H1 (cell line): ENCODE measurements at regions not wholly inside any gene's neighbourhood (a gene's known extent, or its start where the extent isn't known, plus 50 kb on each side); places are given as distances from the start of the nearest gene placed in this dataset.

Experiments
- CTCF ChIA-PET: fragments of 300-600 bp; sonication (Branson Sonifier 250); formaldehyde crosslinking; loops from one replicate; lab custom pipeline; 2021; ENCODE audit not compliant: partially characterized antibody; lab: Charles Lee
- POLR2A ChIA-PET: fragments of 300-600 bp; sonication (Branson Sonifier 250); formaldehyde crosslinking; loops from one replicate; lab custom pipeline; 2021; ENCODE audit warnings: inconsistent platforms; ENCODE audit not compliant: partially characterized antibody; lab: Charles Lee
- DNase-seq, 2 experiments: peaks; one replicate each; pipeline versions ENCODE4 v3.0.0 to v3.0.0-alpha.2; 2010 to 2022; ENCODE audit warnings: low spot score in 2 of 2, low read depth in 1 of 2, mixed read lengths in 1 of 2
- FAIRE-seq: peaks from 2 replicates; lab custom pipeline; 2011; peaks lifted over from hg19 to GRCh38; lab: Jason Lieb, UNC
- H2AFZ ChIP-seq: 2 replicates; pipeline ENCODE4 v1.8.1; 2012; ENCODE audit warnings: low read length, inconsistent platforms
- H2AK5ac ChIP-seq: 2 replicates; pipeline ENCODE4 v1.6.1; 2013; ENCODE audit warnings: low read depth, low read length
- H2BK120ac ChIP-seq: replicated peaks from 2 replicates; pipeline ENCODE3; 2013; ENCODE audit warnings: low read depth, low read length, inconsistent platforms
- H2BK12ac ChIP-seq: 2 replicates; pipeline ENCODE4 v1.6.1; 2013; ENCODE audit warnings: low read depth, low read length
- H2BK15ac ChIP-seq: 2 replicates; pipeline ENCODE4 v1.6.1; 2013; ENCODE audit warnings: low read length
- H2BK20ac ChIP-seq: 2 replicates; pipeline ENCODE4 v1.6.1; 2013; ENCODE audit warnings: low read length
- H2BK5ac ChIP-seq: 2 replicates; pipeline ENCODE4 v1.6.1; 2013; ENCODE audit warnings: low read depth, low read length
- H3K14ac ChIP-seq: 2 replicates; pipeline ENCODE4 v1.6.1; 2013; ENCODE audit warnings: inconsistent platforms; ENCODE audit not compliant: insufficient read length
- H3K18ac ChIP-seq: 2 replicates; pipeline ENCODE4 v1.6.1; 2013; ENCODE audit warnings: low read length; ENCODE audit errors: extremely low read depth
- H3K23ac ChIP-seq: 2 replicates; pipeline ENCODE4 v1.6.1; 2013; ENCODE audit warnings: inconsistent platforms; ENCODE audit not compliant: insufficient read length
- H3K23me2 ChIP-seq: 2 replicates; pipeline ENCODE4 v1.6.1; 2013; ENCODE audit warnings: low read depth, low read length
- H3K27ac ChIP-seq: 2 replicates; pipeline ENCODE4 v1.6.1; 2011; ENCODE audit warnings: low read depth, low read length, inconsistent platforms
- H3K27me3 ChIP-seq, 4 experiments: replicated peaks in 1 of 4; 1 replicate in 1 of 4; 2 replicates in 3 of 4; pipeline versions ENCODE4 v1.6.1 to v1.8.1; 2011 to 2013; ENCODE audit warnings: low read length in 3 of 4, mild to moderate bottlenecking in 3 of 4, inconsistent platforms in 2 of 4, mixed read lengths in 2 of 4, moderate library complexity in 1 of 4; ENCODE audit not compliant: control insufficient read depth in 3 of 4, insufficient read depth in 3 of 4; ENCODE audit errors: extremely low read depth in 1 of 4
- H3K36me3 ChIP-seq, 4 experiments: 2 replicates each; pipeline versions ENCODE4 v1.6.1 to v1.8.1; 2011 to 2013; ENCODE audit warnings: mild to moderate bottlenecking in 4 of 4, low read length in 3 of 4, moderate library complexity in 2 of 4, control low read depth in 1 of 4, inconsistent platforms in 1 of 4; ENCODE audit not compliant: insufficient read depth in 4 of 4, control insufficient read depth in 2 of 4
- H3K4ac ChIP-seq: replicated peaks from 2 replicates; pipeline ENCODE3; 2013; ENCODE audit warnings: low read length, low read depth, mixed read lengths, inconsistent platforms; ENCODE audit not compliant: insufficient read length
- H3K4me1 ChIP-seq, 4 experiments: replicated peaks in 1 of 4; 1 replicate in 1 of 4; 2 replicates in 3 of 4; pipeline versions ENCODE4 v1.6.1 to v1.8.1; 2011 to 2013; ENCODE audit warnings: low read length in 3 of 4, inconsistent platforms in 2 of 4, mixed read lengths in 1 of 4; ENCODE audit not compliant: insufficient read depth in 4 of 4, control insufficient read depth in 3 of 4
- H3K4me2 ChIP-seq, 2 experiments: 2 replicates each; pipeline versions ENCODE4 v1.6.1 to v1.8.1; 2011 to 2013; ENCODE audit warnings: low read depth in 2 of 2, low read length in 2 of 2, control low read depth in 1 of 2, inconsistent platforms in 1 of 2, mild to moderate bottlenecking in 1 of 2; ENCODE audit not compliant: insufficient read depth in 1 of 2
- H3K4me3 ChIP-seq, 4 experiments: fragments of 200-600, 300-600 bp in 1 of 4; sonication (generic), shearing (Covaris generic), sonication (Bioruptor Twin) in 1 of 4; 2 replicates each; pipeline versions ENCODE4 v1.5.1 to v1.8.1; 2011 to 2016; ENCODE audit warnings: low read length in 4 of 4, low read depth in 3 of 4, control low read depth in 2 of 4, inconsistent platforms in 2 of 4, mild to moderate bottlenecking in 2 of 4, mixed read lengths in 1 of 4, moderate library complexity in 1 of 4; ENCODE audit not compliant: insufficient read depth in 2 of 4; ENCODE audit errors: extremely low read depth in 1 of 4
- H3K56ac ChIP-seq: replicated peaks from 2 replicates; pipeline ENCODE3; 2013; ENCODE audit warnings: low read depth, mild to moderate bottlenecking, mixed read lengths, low read length, inconsistent platforms; ENCODE audit not compliant: insufficient read length
- H3K79me1 ChIP-seq: 2 replicates; pipeline ENCODE4 v1.6.1; 2013; ENCODE audit warnings: low read depth, low read length, control low read depth
- H3K79me2 ChIP-seq, 2 experiments: 2 replicates each; pipeline versions ENCODE4 v1.6.1 to v1.8.1; 2012 to 2013; ENCODE audit warnings: low read length in 2 of 2, mild to moderate bottlenecking in 2 of 2, inconsistent platforms in 1 of 2; ENCODE audit not compliant: insufficient read depth in 2 of 2, control insufficient read depth in 1 of 2
- H3K9ac ChIP-seq, 4 experiments: replicated peaks in 1 of 4; 1 replicate in 1 of 4; 2 replicates in 3 of 4; pipeline versions ENCODE4 v1.6.1 to v1.8.1; 2011 to 2013; ENCODE audit warnings: low read depth in 3 of 4, low read length in 3 of 4, control low read depth in 2 of 4, mild to moderate bottlenecking in 2 of 4, moderate library complexity in 2 of 4, inconsistent platforms in 1 of 4; ENCODE audit errors: extremely low read depth in 1 of 4
- H3K9me3 ChIP-seq, 2 experiments: 2 replicates each; pipeline versions ENCODE4 v1.6.1 to v1.8.1; 2012 to 2013; ENCODE audit warnings: mild to moderate bottlenecking in 2 of 2, moderate library complexity in 2 of 2, control low read depth in 1 of 2, inconsistent platforms in 1 of 2, low read depth in 1 of 2, low read length in 1 of 2, mixed read lengths in 1 of 2; ENCODE audit not compliant: insufficient read depth in 2 of 2
- H4K20me1 ChIP-seq, 2 experiments: replicated peaks in 1 of 2; 2 replicates each; pipeline versions ENCODE3 to v1.8.1; 2011 to 2013; ENCODE audit warnings: inconsistent platforms in 2 of 2, low read length in 2 of 2, mild to moderate bottlenecking in 1 of 2; ENCODE audit not compliant: insufficient read depth in 2 of 2, control insufficient read depth in 1 of 2
- H4K5ac ChIP-seq: 2 replicates; pipeline ENCODE4 v1.6.1; 2013; ENCODE audit warnings: low read length, low read depth, mixed read lengths, inconsistent platforms; ENCODE audit not compliant: insufficient read length
- H4K8ac ChIP-seq: 2 replicates; pipeline ENCODE4 v1.8.0; 2013; ENCODE audit warnings: mild to moderate bottlenecking, moderate library complexity, low read length, inconsistent platforms; ENCODE audit not compliant: insufficient read depth; ENCODE audit errors: extremely low read depth
- H4K91ac ChIP-seq: replicated peaks from 2 replicates; pipeline ENCODE3; 2013; ENCODE audit warnings: low read length, mixed read lengths, inconsistent platforms; ENCODE audit not compliant: insufficient read length
- CEBPB ChIP-seq: IDR thresholded peaks from 2 replicates; pipeline ENCODE4 v1.6.1; 2012; ENCODE audit warnings: low read depth, low read length
- CREB1 ChIP-seq: IDR thresholded peaks from 2 replicates; pipeline ENCODE4 v1.6.1; 2012; ENCODE audit warnings: inconsistent platforms
- E2F6 ChIP-seq: IDR thresholded peaks from 2 replicates; pipeline ENCODE4 v1.6.1; 2012; ENCODE audit warnings: inconsistent platforms
- EZH2 ChIP-seq: fragments of 200-600 bp; sonication (generic); IDR thresholded peaks from 2 replicates; pipeline ENCODE4 v1.7.1; 2012; ENCODE audit warnings: low read depth, mild to moderate bottlenecking, moderate library complexity, low read length, inconsistent platforms; ENCODE audit not compliant: severe bottlenecking
- GTF2F1 ChIP-seq: IDR thresholded peaks from 2 replicates; pipeline ENCODE4 v1.6.1; 2012; ENCODE audit warnings: low read depth, low read length, improper control_type of control experiment, borderline replicate concordance
- KDM1A ChIP-seq: fragments of 200-600, 300-600 bp; sonication (generic); IDR thresholded peaks from 2 replicates; pipeline ENCODE4 v1.7.1; 2016; ENCODE audit warnings: mild to moderate bottlenecking, low read length, borderline replicate concordance
- KDM5A ChIP-seq: fragments of 200-600 bp; IDR thresholded peaks from 2 replicates; pipeline ENCODE4 v1.7.1; 2012; ENCODE audit warnings: mild to moderate bottlenecking, low read length, inconsistent platforms, mixed read lengths
- NANOG ChIP-seq: IDR thresholded peaks from 2 replicates; pipeline ENCODE4 v1.6.1; 2011; ENCODE audit warnings: low read length, low read depth, mild to moderate bottlenecking, inconsistent platforms; ENCODE audit not compliant: insufficient read depth, poor library complexity, severe bottlenecking
- POLR2AphosphoS5 ChIP-seq: IDR thresholded peaks from 2 replicates; pipeline ENCODE4 v1.6.1; 2011; ENCODE audit warnings: low read depth, low read length
- RXRA ChIP-seq: IDR thresholded peaks from 2 replicates; pipeline ENCODE4 v1.6.1; 2011; ENCODE audit warnings: low read depth, mild to moderate bottlenecking, low read length, moderate library complexity; ENCODE audit not compliant: insufficient read depth
- TAF7 ChIP-seq: optimal IDR thresholded peaks from 2 replicates; pipeline ENCODE3; 2011; ENCODE audit warnings: low read depth, mild to moderate bottlenecking, inconsistent platforms, low read length, moderate library complexity, borderline replicate concordance
- USF2 ChIP-seq: IDR thresholded peaks from 2 replicates; pipeline ENCODE4 v1.6.1; 2011; ENCODE audit warnings: low read length, improper control_type of control experiment
- ZNF274 ChIP-seq: IDR thresholded peaks from 2 replicates; pipeline ENCODE4 v1.7.0; 2012; ENCODE audit warnings: low read length, borderline replicate concordance; ENCODE audit errors: extremely low read depth
- WGBS, 2 experiments: shearing (Covaris generic) in 1 of 2; methylation state at CpG; one replicate each; pipeline versions ENCODE4 v1.1.6 to v1.1.7; 2013 to 2015; ENCODE audit warnings: low lambda C conversion rate in 2 of 2, mixed read lengths in 2 of 2, inconsistent platforms in 1 of 2, low coverage in 1 of 2, missing lambda C conversion rate in 1 of 2; ENCODE audit not compliant: insufficient replicate concordance in 2 of 2, insufficient coverage in 1 of 2, insufficient read length in 1 of 2; ENCODE audit errors: extremely low coverage in 1 of 2, missing lambda C conversion rate in 1 of 2; 5-methylcytosine and 5-hydroxymethylcytosine counted together

GRCh38 chr9:115978659-115979096, 174.9 kb upstream of the PAPPA start:
- Histone ChIP-seq H3K9me3 (no peaks in the 10 kb centered on the region; a peak in 1 of 4 replicates), H2BK120ac (no peak overlapping the region), H3K27ac (no peak overlapping the region), H3K36me3 (no peaks in the 10 kb centered on the region), H2AFZ (no peak overlapping the region), H3K23me2 (no peaks in the 10 kb centered on the region), H2BK12ac (no peak overlapping the region), H4K5ac (no peak overlapping the region), H3K79me1 (no peaks in the 10 kb centered on the region), H2BK20ac (no peak overlapping the region), H3K4me1 (no peaks in the 10 kb centered on the region), H3K14ac (no peak overlapping the region), H2AK5ac (no peak overlapping the region), H3K4ac (no peak overlapping the region), H2BK15ac (no peak overlapping the region), H3K4me3 (no peak overlapping the region), H3K18ac (no peak overlapping the region), H3K56ac (no peak overlapping the region), H3K4me2 (no peak overlapping the region), H3K23ac (no peak overlapping the region), H2BK5ac (no peak overlapping the region), H3K9ac (no peak overlapping the region), H3K79me2 (no peaks in the 10 kb centered on the region), H4K20me1 (no peaks in the 10 kb centered on the region), H4K8ac (no peak overlapping the region), H3K27me3 (no peaks in the 10 kb centered on the region), H4K91ac (no peak overlapping the region)
- POLR2A ChIA-PET: no interaction called here
- FAIRE-seq (no peak), DNase-seq (no peak)
- 93% methylated on average over 3 of the region's 3 CpGs; no CpG with 5 or more reads in 1 of the 2 experiments for WGBS, 2 experiments
- CTCF ChIA-PET: interaction anchor here (0.6 kb wide), 1 partner anchor 309 kb away, joined by 3 read pairs; no protein-coding TSS in a partner anchor
- TF ChIP-seq GTF2F1 (no peak), RXRA (no peak), EZH2 (no peak), CREB1 (no peak), ZNF274 (no peak), USF2 (no peak), KDM5A (no peak), CEBPB (no peak), TAF7 (no peak), E2F6 (no peak), KDM1A (no peak), POLR2AphosphoS5 (no peak), NANOG (no peak)
